ENCODE measurements at regions not wholly inside any gene's neighbourhood (a gene's known extent, or its start where the extent isn't known, plus 50 kb on each side); places are given as distances from the start of the nearest gene placed in this dataset.
A peak's percentile ranks its signal among the peaks of the same experiment; 100 is the strongest.

DNA sequence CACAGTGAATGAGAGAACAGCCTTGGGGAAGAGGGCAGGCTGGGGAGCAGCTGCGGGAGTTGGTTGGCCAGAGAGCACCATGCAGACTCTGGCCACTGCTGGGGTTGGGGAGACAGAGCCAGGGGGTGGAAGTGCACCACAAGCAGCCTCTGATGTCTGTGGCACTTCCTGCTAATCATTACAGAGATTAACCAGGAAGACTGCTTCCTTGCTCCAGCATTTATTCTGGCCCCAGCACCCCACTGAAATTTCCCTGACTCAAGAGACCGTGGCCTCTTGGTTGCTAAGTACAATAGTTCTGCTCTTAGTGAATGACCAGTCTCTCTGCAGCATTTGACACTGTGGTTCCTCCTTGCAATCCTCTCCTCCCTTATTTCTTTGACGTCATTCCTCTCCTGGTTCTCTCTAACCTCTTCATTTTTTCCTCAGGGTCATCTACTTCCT lies 266.2 kb upstream of the ROPN1 start:
- Histone ChIP-seq H3K27me3 (no peaks in the 10 kb centered on the region), H3K9me3 (no peaks in the 10 kb centered on the region), H3K4me3 (no peak overlapping the region), H3K36me3 (no peaks in the 10 kb centered on the region), H3K4me1 (peaks cover 0 to 31% of the 10 kb centered on the region in 2 donors), H3K27ac (no peak overlapping the region)
- TF ChIP-seq, protein P1, sequence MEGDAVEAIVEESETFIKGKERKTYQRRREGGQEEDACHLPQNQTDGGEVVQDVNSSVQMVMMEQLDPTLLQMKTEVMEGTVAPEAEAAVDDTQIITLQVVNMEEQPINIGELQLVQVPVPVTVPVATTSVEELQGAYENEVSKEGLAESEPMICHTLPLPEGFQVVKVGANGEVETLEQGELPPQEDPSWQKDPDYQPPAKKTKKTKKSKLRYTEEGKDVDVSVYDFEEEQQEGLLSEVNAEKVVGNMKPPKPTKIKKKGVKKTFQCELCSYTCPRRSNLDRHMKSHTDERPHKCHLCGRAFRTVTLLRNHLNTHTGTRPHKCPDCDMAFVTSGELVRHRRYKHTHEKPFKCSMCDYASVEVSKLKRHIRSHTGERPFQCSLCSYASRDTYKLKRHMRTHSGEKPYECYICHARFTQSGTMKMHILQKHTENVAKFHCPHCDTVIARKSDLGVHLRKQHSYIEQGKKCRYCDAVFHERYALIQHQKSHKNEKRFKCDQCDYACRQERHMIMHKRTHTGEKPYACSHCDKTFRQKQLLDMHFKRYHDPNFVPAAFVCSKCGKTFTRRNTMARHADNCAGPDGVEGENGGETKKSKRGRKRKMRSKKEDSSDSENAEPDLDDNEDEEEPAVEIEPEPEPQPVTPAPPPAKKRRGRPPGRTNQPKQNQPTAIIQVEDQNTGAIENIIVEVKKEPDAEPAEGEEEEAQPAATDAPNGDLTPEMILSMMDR (IDR thresholded peaks at IDR 0.05): no peak
- DNase-seq (ENCODE audit: low spot score): no peak

DNA sequence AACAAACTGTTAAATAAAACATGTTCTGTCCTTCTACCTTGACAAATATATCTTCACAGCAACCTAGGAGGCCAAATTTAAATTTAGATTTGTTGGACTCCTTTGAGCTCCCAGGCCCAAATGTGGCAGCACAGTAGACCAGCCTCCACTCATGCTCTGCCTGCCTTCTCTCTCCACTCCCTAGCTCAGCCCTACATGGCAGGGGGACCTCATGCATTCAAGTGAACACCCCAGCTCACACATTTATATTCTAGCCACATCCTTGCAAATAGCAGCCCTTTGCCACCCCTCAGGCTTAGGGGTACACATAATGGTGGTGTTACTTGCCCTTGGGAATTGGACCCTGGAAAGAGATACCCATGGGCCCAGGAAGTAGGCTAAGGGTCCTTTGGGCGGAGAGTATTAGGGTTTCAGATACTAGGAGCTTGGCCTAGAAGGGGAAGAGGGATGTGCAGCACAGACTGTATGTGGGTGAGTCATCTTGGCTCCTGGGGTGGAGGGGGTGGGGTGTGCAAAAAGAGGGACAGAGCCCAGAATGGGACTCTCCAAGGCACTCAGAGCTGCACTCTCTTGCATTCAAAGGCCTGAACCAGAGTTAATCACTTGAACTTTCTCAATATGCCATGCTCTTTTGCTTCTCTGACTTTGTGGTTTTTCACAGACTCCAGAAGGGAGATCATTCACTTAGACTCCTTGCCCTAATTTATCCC lies 268.4 kb upstream of the ROPN1 start:
- TF ChIP-seq, protein P1 (IDR thresholded peaks at IDR 0.05): no peak
- Histone ChIP-seq H3K27ac (peak overlapping the region in 1 of 2 donors; percentile 15), H3K4me1 (peaks cover 0 to 34% of the 10 kb centered on the region in 2 donors), H3K9me3 (no peaks in the 10 kb centered on the region), H3K4me3 (no peak overlapping the region), H3K36me3 (no peaks in the 10 kb centered on the region), H3K27me3 (no peaks in the 10 kb centered on the region)
- DNase-seq (ENCODE audit: low spot score): peak; percentile 80

DNA sequence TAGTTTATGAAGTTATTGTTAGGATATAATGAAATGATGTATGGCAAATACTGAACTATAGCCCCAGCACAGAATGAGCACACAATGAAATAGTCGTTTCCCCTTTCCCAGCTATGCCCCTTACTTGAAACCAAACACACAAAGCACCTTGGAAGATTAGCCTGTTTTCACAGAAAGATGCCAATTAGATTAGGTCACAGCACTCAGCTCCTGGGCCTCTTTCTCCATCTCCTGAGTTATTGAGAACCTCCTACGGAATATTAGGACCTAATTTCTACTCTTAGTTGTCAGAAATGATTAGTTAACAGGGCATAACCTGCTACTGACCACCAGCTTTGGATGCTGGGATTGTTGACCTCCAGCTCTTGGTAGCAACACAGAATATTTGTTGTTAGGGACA lies 269.4 kb upstream of the ROPN1 start:
- no peaks in the 10 kb centered on the region for H3K27me3 ChIP-seq
- H3K27ac ChIP-seq: peak overlapping the region in 1 of 2 donors; percentile 15
- no peak for DNase-seq (ENCODE audit: low spot score)
- TF ChIP-seq, protein P1 (IDR thresholded peaks at IDR 0.05): no peak
- H3K4me1 ChIP-seq: peaks cover 0 to 38% of the 10 kb centered on the region in 2 donors
- H3K4me3 ChIP-seq: no peak overlapping the region
- H3K9me3 ChIP-seq: no peaks in the 10 kb centered on the region
- no peaks in the 10 kb centered on the region for H3K36me3 ChIP-seq

DNA sequence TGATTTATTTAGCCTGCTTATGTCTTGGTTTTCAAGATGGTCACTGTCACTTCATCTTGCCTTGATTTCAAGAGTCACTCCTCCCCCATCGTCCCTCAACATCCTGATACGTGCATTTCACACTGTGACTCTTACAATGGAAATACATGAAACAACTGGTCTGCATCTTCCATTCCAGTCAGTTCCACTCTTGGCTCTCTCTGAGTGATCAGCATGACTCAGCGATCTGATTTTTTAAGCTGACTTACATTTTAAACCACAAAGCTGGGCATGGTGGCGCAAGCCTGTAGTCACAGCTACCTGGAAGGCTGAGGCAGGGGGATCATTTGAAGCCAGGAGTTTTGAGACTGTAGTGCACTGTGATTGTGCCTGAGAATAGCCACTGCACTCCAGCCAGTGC lies 271.2 kb upstream of the ROPN1 start:
- H3K27ac ChIP-seq: no peak overlapping the region
- TF ChIP-seq, protein P1 (IDR thresholded peaks at IDR 0.05): no peak
- no peaks in the 10 kb centered on the region for H3K9me3 ChIP-seq
- no peaks in the 10 kb centered on the region for H3K27me3 ChIP-seq
- H3K4me1 ChIP-seq: peaks cover 0 to 29% of the 10 kb centered on the region in 2 donors
- no peak for DNase-seq (ENCODE audit: low spot score)
- H3K4me3 ChIP-seq: no peak overlapping the region
- no peaks in the 10 kb centered on the region for H3K36me3 ChIP-seq

DNA sequence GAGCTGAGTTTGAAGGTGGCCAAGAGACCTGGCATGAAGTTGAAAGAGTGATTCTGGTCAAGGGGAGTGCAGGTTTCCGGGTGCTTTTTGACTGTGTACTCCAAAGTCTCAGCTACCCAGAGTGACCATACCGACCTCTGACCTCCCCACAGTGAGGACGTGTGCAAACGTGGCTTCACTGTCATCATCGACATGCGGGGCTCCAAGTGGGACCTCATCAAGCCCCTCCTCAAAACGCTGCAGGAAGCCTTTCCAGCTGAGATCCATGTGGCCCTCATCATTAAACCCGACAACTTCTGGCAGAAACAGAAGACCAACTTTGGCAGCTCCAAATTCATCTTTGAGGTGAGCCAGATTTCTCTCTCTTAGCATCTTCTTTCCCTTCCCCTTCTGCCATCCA lies 272.4 kb upstream of the ROPN1 start:
- no peaks in the 10 kb centered on the region for H3K27me3 ChIP-seq
- DNase-seq (ENCODE audit: low spot score): no peak
- no peak overlapping the region for H3K27ac ChIP-seq
- peaks cover 0 to 28% of the 10 kb centered on the region in 2 donors for H3K4me1 ChIP-seq
- H3K9me3 ChIP-seq: no peaks in the 10 kb centered on the region
- H3K36me3 ChIP-seq: peaks cover 5% of the 10 kb centered on the region
- no peak overlapping the region for H3K4me3 ChIP-seq
- TF ChIP-seq, protein P1 (IDR thresholded peaks at IDR 0.05): no peak

DNA sequence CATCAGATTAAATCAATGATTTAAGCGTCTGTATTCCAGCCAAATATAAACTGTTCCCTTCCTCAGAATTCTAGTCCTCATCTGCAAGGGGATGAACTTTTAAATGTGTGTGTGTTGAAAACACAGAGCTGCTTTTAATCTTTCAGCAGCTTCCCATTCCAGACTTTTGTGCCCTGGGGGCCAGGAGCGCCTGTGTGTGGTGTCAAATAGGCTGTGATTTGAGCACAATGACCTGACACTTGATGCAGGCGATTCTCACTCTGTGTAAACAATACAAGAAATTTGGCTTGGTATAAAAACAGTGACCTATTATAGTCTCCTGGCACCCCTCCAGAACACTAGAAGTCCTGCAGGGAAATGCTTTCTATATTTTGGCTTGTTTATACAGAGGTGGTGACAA lies 274.6 kb upstream of the ROPN1 start:
- no peaks in the 10 kb centered on the region for H3K9me3 ChIP-seq
- peaks cover 0 to 16% of the 10 kb centered on the region in 2 donors for H3K4me1 ChIP-seq
- TF ChIP-seq, protein P1 (IDR thresholded peaks at IDR 0.05): no peak
- H3K4me3 ChIP-seq: no peak overlapping the region
- no peaks in the 10 kb centered on the region for H3K27me3 ChIP-seq
- H3K27ac ChIP-seq: peak overlapping the region in 1 of 2 donors; percentile 3
- H3K36me3 ChIP-seq: peaks cover 5% of the 10 kb centered on the region
- DNase-seq (ENCODE audit: low spot score): no peak

Data from right atrium auricular region (tissue), 2 donors.